K562 (cell line): ENCODE measurements at regions not wholly inside any gene's neighbourhood (a gene's known extent, or its start where the extent isn't known, plus 50 kb on each side); places are given as distances from the start of the nearest gene placed in this dataset.

ENCODE experiments used
- ATAC-seq: fragments of 200-7000 bp; cut with Tn5 transposase; 3 replicates; pipeline ENCODE4 v1.9.1; 2020; ENCODE audit warnings: moderate library complexity
- BruUV-seq: library from RNA; stranded (reverse); fragments of 400-500 nt; replicated peaks from 2 replicates; lab custom pipeline; 2021; lab: Mats Ljungman, UMichigan
- CTCF ChIA-PET: fragments of 300-600 bp; formaldehyde crosslinking; extraction: SDS; loops from one replicate; lab custom pipeline; 2021; ENCODE audit warnings: low intra/inter-chr PET ratio; lab: Yijun Ruan, JAX
- POLR2A ChIA-PET: fragments of 300-600, 350-650 bp; sonication (Branson Sonifier 250); formaldehyde crosslinking; extraction: SDS; loops from one replicate; lab custom pipeline; 2021; ENCODE audit warnings: antibody characterized with exemption, inconsistent platforms; lab: Yijun Ruan, JAX
- DNase-seq, 4 experiments: peaks; one replicate each; pipeline versions ENCODE4 v3.0.0 to v3.0.0-alpha.2; 2011 to 2018; ENCODE audit warnings: low spot score in 3 of 4, mixed read lengths in 3 of 4; ENCODE audit errors: extremely low read depth in 1 of 4
- FAIRE-seq: peaks from 2 replicates; lab custom pipeline; 2011; peaks lifted over from hg19 to GRCh38; lab: Jason Lieb, UNC
- H2AFZ ChIP-seq: 2 replicates; pipeline ENCODE4 v1.6.0; 2011; ENCODE audit warnings: low read depth, low read length, control low read depth, inconsistent platforms
- H3K27ac ChIP-seq: fragments of 200-600 bp; 3 replicates; pipeline ENCODE4 v1.8.0; 2011; ENCODE audit warnings: low read depth, mild to moderate bottlenecking, control low read depth, inconsistent platforms, low read length, moderate library complexity, mixed read lengths; ENCODE audit errors: extremely low read depth
- H3K27me3 ChIP-seq, 2 experiments: fragments of 300-600 bp in 1 of 2; 2 replicates in 1 of 2; 3 replicates in 1 of 2; pipeline versions ENCODE4 v1.6.0 to v1.8.0; 2011; ENCODE audit warnings: inconsistent platforms in 2 of 2, low read length in 2 of 2, mild to moderate bottlenecking in 1 of 2, mixed read lengths in 1 of 2, moderate library complexity in 1 of 2; ENCODE audit not compliant: control insufficient read depth in 2 of 2, insufficient read depth in 2 of 2
- H3K36me3 ChIP-seq: fragments of 300-600 bp; 3 replicates; pipeline ENCODE4 v1.8.0; 2011; ENCODE audit warnings: mild to moderate bottlenecking, low read length, inconsistent platforms; ENCODE audit not compliant: control insufficient read depth, insufficient read depth
- H3K4me1 ChIP-seq, 2 experiments: fragments of 200-600 bp in 1 of 2; replicated peaks in 1 of 2; 2 replicates in 1 of 2; 3 replicates in 1 of 2; pipeline versions ENCODE4 v1.5.1 to v1.8.0; 2011; ENCODE audit warnings: inconsistent platforms in 2 of 2, low read length in 2 of 2, mild to moderate bottlenecking in 1 of 2, mixed read lengths in 1 of 2, moderate library complexity in 1 of 2; ENCODE audit not compliant: control insufficient read depth in 2 of 2, insufficient read depth in 2 of 2
- H3K4me2 ChIP-seq: 2 replicates; pipeline ENCODE4 v1.6.1; 2011; ENCODE audit warnings: low read length, control low read depth, inconsistent platforms, mixed read lengths; ENCODE audit not compliant: insufficient read depth
- H3K4me3 ChIP-seq: fragments of 200-600 bp; sonication (generic), shearing (Covaris generic); 2 replicates; pipeline ENCODE4 v1.5.1; 2016; ENCODE audit warnings: control low read depth, inconsistent platforms
- H3K79me2 ChIP-seq: fragments of 200-600 bp; 3 replicates; pipeline ENCODE4 v1.8.0; 2011; ENCODE audit warnings: low read length, inconsistent platforms; ENCODE audit not compliant: control insufficient read depth, insufficient read depth
- H3K9ac ChIP-seq, 2 experiments: 2 replicates each; pipeline versions ENCODE4 v1.6.0 to v1.6.1; 2011; ENCODE audit warnings: low read depth in 2 of 2, low read length in 2 of 2, control low read depth in 1 of 2, inconsistent platforms in 1 of 2, mild to moderate bottlenecking in 1 of 2, mixed read lengths in 1 of 2; ENCODE audit not compliant: insufficient read depth in 1 of 2
- H3K9me1 ChIP-seq: one replicate; pipeline ENCODE4 v1.6.0; 2011; ENCODE audit warnings: inconsistent platforms, mild to moderate bottlenecking, low read length, moderate library complexity; ENCODE audit not compliant: control insufficient read depth, insufficient read depth
- H3K9me3 ChIP-seq: replicated peaks from 2 replicates; pipeline ENCODE4 v1.5.1; 2011; ENCODE audit warnings: low read depth, low read length, inconsistent platforms; ENCODE audit not compliant: control insufficient read depth, insufficient read depth
- H4K20me1 ChIP-seq: replicated peaks from 2 replicates; pipeline ENCODE4 v1.6.1; 2011; ENCODE audit warnings: low read length, inconsistent platforms, mixed read lengths; ENCODE audit not compliant: control insufficient read depth, insufficient read depth
- EP400 ChIP-seq: fragments of 450-650 bp; IDR thresholded peaks from 2 replicates; pipeline ENCODE4 v1.6.1; 2017; ENCODE audit warnings: antibody characterized with exemption, mild to moderate bottlenecking, moderate library complexity
- FOXM1 ChIP-seq, 2 experiments: fragments of 450-650 bp in 1 of 2; sonication (generic) in 1 of 2; formaldehyde crosslinking in 1 of 2; IDR thresholded peaks; 2 replicates each; pipeline versions ENCODE4 v1.6.1 to v1.9.0; 2017 to 2022; ENCODE audit warnings: low read depth in 2 of 2, mild to moderate bottlenecking in 2 of 2, missing genetic modification reagents in 1 of 2, moderate library complexity in 1 of 2
- HDAC3 ChIP-seq: fragments of 450-650 bp; IDR thresholded peaks from 2 replicates; pipeline ENCODE4 v1.6.1; 2018; ENCODE audit warnings: borderline replicate concordance, mild to moderate bottlenecking, moderate library complexity; ENCODE audit not compliant: partially characterized antibody
- HMGN3 ChIP-seq: IDR thresholded peaks from 2 replicates; pipeline ENCODE4 v1.6.1; 2011; ENCODE audit warnings: borderline replicate concordance, low read depth, mild to moderate bottlenecking, mixed read lengths, low read length; ENCODE audit not compliant: insufficient read length; ENCODE audit errors: extremely low read depth
- MYBL2 ChIP-seq, 2 experiments: fragments of 450-650 bp in 1 of 2; sonication (generic) in 1 of 2; formaldehyde crosslinking in 1 of 2; IDR thresholded peaks; 2 replicates each; pipeline versions ENCODE4 v1.6.1 to v1.8.1; 2017 to 2022; ENCODE audit warnings: borderline replicate concordance in 1 of 2, inconsistent platforms in 1 of 2, low read depth in 1 of 2, mild to moderate bottlenecking in 1 of 2, missing genetic modification reagents in 1 of 2, moderate library complexity in 1 of 2
- POLR3A ChIP-seq: IDR thresholded peaks from 2 replicates; pipeline ENCODE4 v1.6.1; 2011; ENCODE audit warnings: borderline replicate concordance, mild to moderate bottlenecking, moderate library complexity; ENCODE audit not compliant: insufficient read length, insufficient read depth; ENCODE audit errors: extremely low read depth
- RERE ChIP-seq: sonication (generic); formaldehyde crosslinking; IDR thresholded peaks from 2 replicates; pipeline ENCODE4 v1.8.0; 2023; ENCODE audit warnings: missing genetic modification reagents, mild to moderate bottlenecking, borderline replicate concordance
- SMC3 ChIP-seq: conservative IDR thresholded peaks from 2 replicates; pipeline ENCODE4 v1.6.1; 2011; ENCODE audit warnings: low read depth, low read length, improper control_type of control experiment; ENCODE audit not compliant: insufficient read depth
- SRF ChIP-seq, 2 experiments: fragments of 250-450, 450-650 bp in 1 of 2; sonication (Bioruptor Pico) in 1 of 2; sonication (generic) in 1 of 2; formaldehyde crosslinking; IDR thresholded peaks; 2 replicates each; pipeline versions ENCODE4 v1.5.0 to v1.5.1; 2020 to 2022; ENCODE audit warnings: mild to moderate bottlenecking in 1 of 2, missing genetic modification reagents in 1 of 2
- TBL1XR1 ChIP-seq, 2 experiments: IDR thresholded peaks; 2 replicates each; pipeline ENCODE4 v1.6.1; 2012; ENCODE audit warnings: improper control_type of control experiment in 2 of 2, low read length in 2 of 2, mild to moderate bottlenecking in 1 of 2
- ZNF551 ChIP-seq: fragments of 250-450 bp; sonication (Bioruptor Pico); IDR thresholded peaks from 2 replicates; pipeline ENCODE4 v1.5.0; 2021; ENCODE audit warnings: mild to moderate bottlenecking, moderate library complexity
- ZNF778 ChIP-seq: fragments of 450-650 bp; formaldehyde crosslinking; IDR thresholded peaks from 2 replicates; pipeline ENCODE4 v1.4.0; 2020; ENCODE audit warnings: mild to moderate bottlenecking, moderate library complexity
- WGBS: fragments of 100-300 bp; shearing (Covaris generic); methylation state at CpG from one replicate; pipeline ENCODE4 v1.1.6; 2016; ENCODE audit warnings: low coverage, mixed read lengths; ENCODE audit not compliant: insufficient coverage; ENCODE audit errors: missing lambda C conversion rate; 5-methylcytosine and 5-hydroxymethylcytosine counted together
- in situ Hi-C: fragments of 300-500 bp; cut with MboI; formaldehyde crosslinking; loops from 4 replicates; pipeline ENCODE4 v1.15.0; 2018; ENCODE audit warnings: inconsistent platforms, mixed read lengths
- intact Hi-C: fragments of 100-400 bp; cut with micrococcal nuclease; formaldehyde crosslinking; loops from 2 replicates; pipeline ENCODE4 v1.14.2; 2022

GRCh38 chr14:47874350-47874749 is 198.9 kb upstream of the MDGA2 start:
- FAIRE-seq: no peak
- WGBS: 0% methylated on average over 7 of the region's 7 CpGs
- H3K27ac ChIP-seq: no peak overlapping the region
- no peaks in the 10 kb centered on the region for H3K27me3 ChIP-seq
- DNase-seq: no peak
- no peak overlapping the region for H2AFZ ChIP-seq
- H3K9me3 ChIP-seq: no peaks in the 10 kb centered on the region
- ChIA-PET POLR2A (no interaction called here), CTCF (no interaction called here)
- no peaks in the 10 kb centered on the region for H3K36me3 ChIP-seq
- H3K9me1 ChIP-seq: no peaks in the 10 kb centered on the region
- ATAC-seq: no peak
- intact Hi-C loops: no loop called here
- H3K79me2 ChIP-seq: no peaks in the 10 kb centered on the region
- H3K4me3 ChIP-seq: no peak overlapping the region
- no peaks in the 10 kb centered on the region for H4K20me1 ChIP-seq
- H3K4me1 ChIP-seq: no peaks in the 10 kb centered on the region
- no TSS peak for BruUV-seq
- no peak overlapping the region for H3K4me2 ChIP-seq
- in situ Hi-C loops: no loop called here
- H3K9ac ChIP-seq: no peak overlapping the region
- TF ChIP-seq TBL1XR1 (IDR thresholded peaks at IDR 0.05; ENCODE audit: low read length in 2 of 2) (no peak), SMC3 (no peak), FOXM1 (IDR thresholded peaks at IDR 0.05; ENCODE audit: low read depth) (no peak), FOXM1 (CRISPR knock-in tag; IDR thresholded peaks at IDR 0.05; ENCODE audit: low read depth) (no peak), SRF (CRISPR knock-in tag; IDR thresholded peaks at IDR 0.05) (no peak), RERE (no peak), HMGN3 (no peak), POLR3A (no peak), HDAC3 (no peak), MYBL2 (IDR thresholded peaks at IDR 0.05; ENCODE audit: low read depth) (no peak), MYBL2 (CRISPR knock-in tag; IDR thresholded peaks at IDR 0.05; ENCODE audit: borderline replicate concordance) (no peak), ZNF551 (CRISPR knock-in tag) (no peak), ZNF778 (no peak), EP400 (no peak)
